SK-N-SH (cell line): ENCODE measurements at regions not wholly inside any gene's neighbourhood (a gene's known extent, or its start where the extent isn't known, plus 50 kb on each side); places are given as distances from the start of the nearest gene placed in this dataset.

Experiments used
- CTCF ChIA-PET: fragments of 300-600, 350-600 bp; formaldehyde crosslinking; extraction: SDS; loops from one replicate; lab custom pipeline; 2021; lab: Yijun Ruan, JAX
- POLR2A ChIA-PET: fragments of 350-600 bp; sonication (Branson Sonifier 250); formaldehyde crosslinking; extraction: SDS; loops from one replicate; lab custom pipeline; 2020; ENCODE audit warnings: antibody characterized with exemption, inconsistent platforms; lab: Yijun Ruan, JAX
- DNase-seq: peaks from one replicate; pipeline ENCODE4 v3.0.0; 2012
- H2AFZ ChIP-seq: fragments of 200-600 bp; sonication (generic); 2 replicates; pipeline ENCODE4 v1.8.1; 2016; ENCODE audit warnings: antibody characterized with exemption, mild to moderate bottlenecking, low read depth
- H3F3A ChIP-seq: fragments of 200-600 bp; sonication (generic); replicated peaks from 2 replicates; pipeline ENCODE3; 2016; ENCODE audit warnings: antibody characterized with exemption, mild to moderate bottlenecking; ENCODE audit not compliant: insufficient read depth
- H3K27ac ChIP-seq, 2 experiments: fragments of 200-500 bp in 1 of 2; fragments of 200-600 bp in 1 of 2; sonication (Bioruptor generic) in 1 of 2; sonication (generic), shearing (Covaris generic) in 1 of 2; 2 replicates each; pipeline versions ENCODE4 v1.5.1 to v1.6.1; 2014 to 2016; ENCODE audit warnings: low read depth in 2 of 2, inconsistent platforms in 1 of 2, low read length in 1 of 2, mild to moderate bottlenecking in 1 of 2, mixed read lengths in 1 of 2
- H3K27me3 ChIP-seq: fragments of 200-600 bp; sonication (generic), shearing (Covaris generic); 2 replicates; pipeline ENCODE4 v1.6.1; 2016; ENCODE audit warnings: mixed run types; ENCODE audit not compliant: insufficient read depth
- H3K36me3 ChIP-seq, 2 experiments: fragments of 200-500 bp in 1 of 2; fragments of 200-600 bp in 1 of 2; sonication (Bioruptor generic) in 1 of 2; sonication (generic) in 1 of 2; replicated peaks in 1 of 2; 2 replicates each; pipeline versions ENCODE3 to v1.5.1; 2014 to 2016; ENCODE audit warnings: low read length in 1 of 2, mild to moderate bottlenecking in 1 of 2; ENCODE audit not compliant: insufficient read depth in 2 of 2, control insufficient read depth in 1 of 2
- H3K4me1 ChIP-seq, 2 experiments: fragments of 200-500 bp in 1 of 2; fragments of 200-600 bp in 1 of 2; sonication (Bioruptor generic) in 1 of 2; sonication (generic), shearing (Covaris generic) in 1 of 2; 2 replicates each; pipeline versions ENCODE4 v1.5.1 to v1.6.1; 2014 to 2016; ENCODE audit warnings: low read depth in 1 of 2, low read length in 1 of 2, mixed run types in 1 of 2; ENCODE audit not compliant: insufficient read depth in 2 of 2, control insufficient read depth in 1 of 2
- H3K4me2 ChIP-seq: fragments of 200-600 bp; sonication (generic), shearing (Covaris generic); 2 replicates; pipeline ENCODE4 v1.6.1; 2017; ENCODE audit warnings: mixed run types
- H3K4me3 ChIP-seq, 2 experiments: fragments of 200-500 bp in 1 of 2; fragments of 200-600 bp in 1 of 2; sonication (Bioruptor generic) in 1 of 2; sonication (generic), shearing (Covaris generic) in 1 of 2; 2 replicates each; pipeline versions ENCODE4 v1.5.1 to v1.8.1; 2014 to 2016; ENCODE audit warnings: low read depth in 2 of 2, inconsistent platforms in 1 of 2, low read length in 1 of 2, mild to moderate bottlenecking in 1 of 2, mixed read lengths in 1 of 2, moderate library complexity in 1 of 2
- H3K79me2 ChIP-seq: fragments of 200-600 bp; sonication (generic); 2 replicates; pipeline ENCODE4 v1.8.1; 2017; ENCODE audit warnings: mild to moderate bottlenecking; ENCODE audit not compliant: insufficient read depth
- H3K9ac ChIP-seq: fragments of 200-600 bp; sonication (generic); 2 replicates; pipeline ENCODE4 v1.6.1; 2017; ENCODE audit warnings: mixed run types
- H3K9me2 ChIP-seq: fragments of 200-600 bp; sonication (generic); 2 replicates; pipeline ENCODE4 v1.6.1; 2017; ENCODE audit warnings: mixed run types
- H3K9me3 ChIP-seq: fragments of 200-600 bp; sonication (generic); 2 replicates; pipeline ENCODE4 v1.6.1; 2017; ENCODE audit warnings: mixed run types, mild to moderate bottlenecking, moderate library complexity
- H4K20me1 ChIP-seq: fragments of 200-600 bp; sonication (generic); 2 replicates; pipeline ENCODE4 v1.6.1; 2017; ENCODE audit warnings: mild to moderate bottlenecking, mixed run types; ENCODE audit not compliant: insufficient read depth
- EZH2phosphoT487 ChIP-seq: fragments of 200-600 bp; sonication (generic); IDR thresholded peaks from 2 replicates; pipeline ENCODE4 v1.6.1; 2017; ENCODE audit warnings: low read depth, mixed run types, mild to moderate bottlenecking, antibody characterized with exemption, moderate library complexity, borderline replicate concordance
- FOSL2 ChIP-seq: IDR thresholded peaks from 2 replicates; pipeline ENCODE4 v1.4.0; 2012; ENCODE audit warnings: low read depth, mild to moderate bottlenecking, moderate library complexity, borderline replicate concordance
- FOXJ3 ChIP-seq: sonication (generic); formaldehyde crosslinking; IDR thresholded peaks from 2 replicates; pipeline ENCODE4 v1.5.1; 2020; ENCODE audit warnings: mild to moderate bottlenecking, missing genetic modification reagents
- FOXM1 ChIP-seq: IDR thresholded peaks from 2 replicates; pipeline ENCODE4 v1.4.0; 2012; ENCODE audit warnings: low read depth, mild to moderate bottlenecking
- GABPA ChIP-seq: IDR thresholded peaks from 2 replicates; pipeline ENCODE4 v1.4.0; 2012; ENCODE audit warnings: low read depth, mild to moderate bottlenecking
- MEF2A ChIP-seq: IDR thresholded peaks from 2 replicates; pipeline ENCODE4 v1.4.0; 2012; ENCODE audit warnings: low read depth, borderline replicate concordance
- NFIC ChIP-seq: IDR thresholded peaks from 2 replicates; pipeline ENCODE4 v1.4.0; 2012; ENCODE audit warnings: borderline replicate concordance
- POLR2AphosphoS5 ChIP-seq: IDR thresholded peaks from 2 replicates; pipeline ENCODE4 v1.6.1; 2012; ENCODE audit warnings: low read depth, low read length
- RFX5 ChIP-seq: IDR thresholded peaks from 2 replicates; pipeline ENCODE4 v1.6.1; 2012; ENCODE audit warnings: mild to moderate bottlenecking, improper control_type of control experiment, low read length
- RXRA ChIP-seq: IDR thresholded peaks from 2 replicates; pipeline ENCODE4 v1.4.0; 2012; ENCODE audit warnings: low read depth, mild to moderate bottlenecking, borderline replicate concordance
- SIN3A ChIP-seq: IDR thresholded peaks from 2 replicates; pipeline ENCODE4 v1.6.1; 2012; ENCODE audit warnings: low read depth, mild to moderate bottlenecking, low read length, moderate library complexity, borderline replicate concordance
- SMC3 ChIP-seq: IDR thresholded peaks from 2 replicates; pipeline ENCODE4 v1.6.1; 2012; ENCODE audit warnings: low read depth, low read length, improper control_type of control experiment
- TCF12 ChIP-seq: IDR thresholded peaks from 2 replicates; pipeline ENCODE4 v1.4.0; 2012
- TEAD4 ChIP-seq: IDR thresholded peaks from 2 replicates; pipeline ENCODE4 v1.4.0; 2012; ENCODE audit warnings: mild to moderate bottlenecking, borderline replicate concordance; ENCODE audit not compliant: insufficient read depth
- WGBS: methylation state at CpG from one replicate; pipeline ENCODE4 v1.1.6; 2017; ENCODE audit warnings: low lambda C conversion rate; 5-methylcytosine and 5-hydroxymethylcytosine counted together
- TF ChIP-seq, protein P1 (sequence below): IDR thresholded peaks from 2 replicates; pipeline ENCODE4 v1.4.0; 2012; ENCODE audit warnings: low read depth
- TF ChIP-seq, protein P2 (sequence below): IDR thresholded peaks from 2 replicates; pipeline ENCODE4 v1.4.0; 2012; ENCODE audit warnings: low read depth, borderline replicate concordance
- TF ChIP-seq, protein P3 (sequence below): fragments of 150-350 bp; IDR thresholded peaks from 2 replicates; pipeline ENCODE4 v1.6.1; 2016; ENCODE audit warnings: mild to moderate bottlenecking, low read depth, low read length
- TF ChIP-seq, protein P4 (sequence below): IDR thresholded peaks from 2 replicates; pipeline ENCODE4 v1.6.1; 2012; ENCODE audit warnings: mild to moderate bottlenecking, low read depth, low read length, moderate library complexity

DNA sequence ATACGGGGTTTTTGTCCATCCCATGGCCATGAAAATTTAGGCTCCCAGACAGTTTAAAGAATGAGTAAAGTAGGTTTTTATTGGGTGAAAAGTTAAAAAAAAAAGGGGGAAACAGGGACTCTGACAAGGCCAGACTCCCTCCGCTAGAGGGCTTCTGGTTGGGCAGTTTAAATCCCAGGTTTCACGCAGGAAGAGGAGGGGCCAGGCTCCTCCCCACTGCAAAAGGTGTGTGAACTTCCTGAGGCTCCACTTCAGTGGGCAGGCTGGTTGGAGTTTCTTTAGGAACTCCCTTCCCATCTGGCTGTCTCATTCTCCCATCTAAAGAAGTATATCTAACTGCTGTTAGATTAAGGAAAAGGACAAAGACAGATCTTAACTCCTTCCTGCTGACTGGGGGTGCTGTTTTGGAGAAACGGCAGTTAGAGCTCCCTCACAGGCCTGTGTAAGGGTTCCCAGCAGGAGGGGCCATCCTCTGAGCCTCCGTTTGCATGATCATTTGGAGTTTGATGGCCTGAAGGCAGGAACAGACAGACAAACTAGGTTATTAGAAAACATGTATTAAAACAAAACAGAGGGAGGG, 1160.7 kb downstream of the CNTNAP5 start (continued):
- TF ChIP-seq FOSL2: no peak
- TF ChIP-seq FOXJ3 (CRISPR knock-in tag): no peak
- TF ChIP-seq MEF2A: no peak
- no peak for TF ChIP-seq TEAD4

DNA sequence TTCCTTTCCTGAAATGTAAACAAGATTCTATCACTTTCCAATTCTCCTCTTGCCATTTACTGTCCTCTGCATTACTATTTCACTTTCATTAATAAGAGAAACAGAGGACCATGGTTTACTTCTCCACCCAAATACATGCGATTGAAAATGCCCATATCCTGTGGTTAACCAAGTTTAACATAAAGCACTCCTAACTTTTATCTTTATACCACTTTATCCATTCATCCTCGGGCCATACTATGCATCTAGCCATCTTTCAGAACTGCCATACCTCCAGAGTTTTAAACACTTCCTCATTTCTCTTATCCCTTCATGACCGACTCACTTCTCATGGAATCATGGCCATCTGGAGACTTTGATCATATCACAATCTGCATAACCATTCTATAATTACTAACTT, 1182.3 kb downstream of the CNTNAP5 start:
- Histone ChIP-seq H3K9ac (no peak overlapping the region), H3K9me2 (no peaks in the 10 kb centered on the region), H3K27me3 (no peaks in the 10 kb centered on the region), H3K4me1 (no peaks in the 10 kb centered on the region), H3K79me2 (no peaks in the 10 kb centered on the region), H3K36me3 (no peaks in the 10 kb centered on the region), H2AFZ (no peak overlapping the region), H3K4me3 (no peak overlapping the region), H3K27ac (no peak overlapping the region), H4K20me1 (no peaks in the 10 kb centered on the region), H3K9me3 (no peaks in the 10 kb centered on the region), H3K4me2 (no peak overlapping the region), H3F3A (no peaks in the 10 kb centered on the region)
- 2% methylated on average over 3 of the region's 3 CpGs for WGBS
- TF ChIP-seq, protein P1, sequence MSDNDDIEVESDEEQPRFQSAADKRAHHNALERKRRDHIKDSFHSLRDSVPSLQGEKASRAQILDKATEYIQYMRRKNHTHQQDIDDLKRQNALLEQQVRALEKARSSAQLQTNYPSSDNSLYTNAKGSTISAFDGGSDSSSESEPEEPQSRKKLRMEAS: no peak
- TF ChIP-seq FOSL2 (no peak), EZH2phosphoT487 (no peak), TCF12 (no peak), RFX5 (no peak), POLR2AphosphoS5 (no peak), GABPA (no peak), SMC3 (no peak), RXRA (no peak), NFIC (no peak), SIN3A (no peak), FOXM1 (no peak)
- TF ChIP-seq, protein P2, sequence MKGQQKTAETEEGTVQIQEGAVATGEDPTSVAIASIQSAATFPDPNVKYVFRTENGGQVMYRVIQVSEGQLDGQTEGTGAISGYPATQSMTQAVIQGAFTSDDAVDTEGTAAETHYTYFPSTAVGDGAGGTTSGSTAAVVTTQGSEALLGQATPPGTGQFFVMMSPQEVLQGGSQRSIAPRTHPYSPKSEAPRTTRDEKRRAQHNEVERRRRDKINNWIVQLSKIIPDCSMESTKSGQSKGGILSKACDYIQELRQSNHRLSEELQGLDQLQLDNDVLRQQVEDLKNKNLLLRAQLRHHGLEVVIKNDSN: no peak
- TF ChIP-seq, protein P3, sequence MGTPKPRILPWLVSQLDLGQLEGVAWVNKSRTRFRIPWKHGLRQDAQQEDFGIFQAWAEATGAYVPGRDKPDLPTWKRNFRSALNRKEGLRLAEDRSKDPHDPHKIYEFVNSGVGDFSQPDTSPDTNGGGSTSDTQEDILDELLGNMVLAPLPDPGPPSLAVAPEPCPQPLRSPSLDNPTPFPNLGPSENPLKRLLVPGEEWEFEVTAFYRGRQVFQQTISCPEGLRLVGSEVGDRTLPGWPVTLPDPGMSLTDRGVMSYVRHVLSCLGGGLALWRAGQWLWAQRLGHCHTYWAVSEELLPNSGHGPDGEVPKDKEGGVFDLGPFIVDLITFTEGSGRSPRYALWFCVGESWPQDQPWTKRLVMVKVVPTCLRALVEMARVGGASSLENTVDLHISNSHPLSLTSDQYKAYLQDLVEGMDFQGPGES: no peak
- TF ChIP-seq, protein P4, sequence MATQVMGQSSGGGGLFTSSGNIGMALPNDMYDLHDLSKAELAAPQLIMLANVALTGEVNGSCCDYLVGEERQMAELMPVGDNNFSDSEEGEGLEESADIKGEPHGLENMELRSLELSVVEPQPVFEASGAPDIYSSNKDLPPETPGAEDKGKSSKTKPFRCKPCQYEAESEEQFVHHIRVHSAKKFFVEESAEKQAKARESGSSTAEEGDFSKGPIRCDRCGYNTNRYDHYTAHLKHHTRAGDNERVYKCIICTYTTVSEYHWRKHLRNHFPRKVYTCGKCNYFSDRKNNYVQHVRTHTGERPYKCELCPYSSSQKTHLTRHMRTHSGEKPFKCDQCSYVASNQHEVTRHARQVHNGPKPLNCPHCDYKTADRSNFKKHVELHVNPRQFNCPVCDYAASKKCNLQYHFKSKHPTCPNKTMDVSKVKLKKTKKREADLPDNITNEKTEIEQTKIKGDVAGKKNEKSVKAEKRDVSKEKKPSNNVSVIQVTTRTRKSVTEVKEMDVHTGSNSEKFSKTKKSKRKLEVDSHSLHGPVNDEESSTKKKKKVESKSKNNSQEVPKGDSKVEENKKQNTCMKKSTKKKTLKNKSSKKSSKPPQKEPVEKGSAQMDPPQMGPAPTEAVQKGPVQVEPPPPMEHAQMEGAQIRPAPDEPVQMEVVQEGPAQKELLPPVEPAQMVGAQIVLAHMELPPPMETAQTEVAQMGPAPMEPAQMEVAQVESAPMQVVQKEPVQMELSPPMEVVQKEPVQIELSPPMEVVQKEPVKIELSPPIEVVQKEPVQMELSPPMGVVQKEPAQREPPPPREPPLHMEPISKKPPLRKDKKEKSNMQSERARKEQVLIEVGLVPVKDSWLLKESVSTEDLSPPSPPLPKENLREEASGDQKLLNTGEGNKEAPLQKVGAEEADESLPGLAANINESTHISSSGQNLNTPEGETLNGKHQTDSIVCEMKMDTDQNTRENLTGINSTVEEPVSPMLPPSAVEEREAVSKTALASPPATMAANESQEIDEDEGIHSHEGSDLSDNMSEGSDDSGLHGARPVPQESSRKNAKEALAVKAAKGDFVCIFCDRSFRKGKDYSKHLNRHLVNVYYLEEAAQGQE: no peak
- ChIA-PET POLR2A (no interaction called here), CTCF (no interaction called here)
- no peak for DNase-seq
